A673 (cell line): ENCODE measurements at regions not wholly inside any gene's neighbourhood (a gene's known extent, or its start where the extent isn't known, plus 50 kb on each side); places are given as distances from the start of the nearest gene placed in this dataset.

Experiments used
- BruUV-seq: library from RNA; stranded (reverse); fragments of 400-500 nt; replicated peaks from 2 replicates; lab custom pipeline; 2021; lab: Mats Ljungman, UMichigan
- CTCF ChIA-PET: fragments of 300-600 bp; sonication (Branson Sonifier 250); formaldehyde crosslinking; loops from one replicate; lab custom pipeline; 2022; ENCODE audit warnings: antibody characterized with exemption; lab: Charles Lee
- POLR2A ChIA-PET: fragments of 300-600 bp; sonication (Branson Sonifier 250); formaldehyde crosslinking; loops from one replicate; lab custom pipeline; 2022; ENCODE audit warnings: antibody characterized with exemption; ENCODE audit not compliant: low non-redundant PET; lab: Charles Lee
- DNase-seq: peaks from one replicate; pipeline ENCODE4 v3.0.0-alpha.2; 2015; ENCODE audit warnings: low spot score
- H3K27ac ChIP-seq: fragments of 200-600 bp; sonication (generic); 2 replicates; pipeline ENCODE4 v1.5.1; 2016; ENCODE audit warnings: mixed run types, low read depth, mild to moderate bottlenecking, mixed read lengths, antibody characterized with exemption, low read length; ENCODE audit not compliant: poor library complexity, severe bottlenecking
- H3K27me3 ChIP-seq: fragments of 200-600 bp; sonication (generic); replicated peaks from 2 replicates; pipeline ENCODE4 v1.6.1; 2017; ENCODE audit warnings: mixed run types, low read depth, mild to moderate bottlenecking, mixed read lengths, antibody characterized with exemption, low read length; ENCODE audit not compliant: insufficient read depth, poor library complexity
- H3K36me3 ChIP-seq: fragments of 200-600 bp; sonication (generic); 2 replicates; pipeline ENCODE4 v1.6.1; 2016; ENCODE audit warnings: mixed run types, mild to moderate bottlenecking, mixed read lengths, antibody characterized with exemption, low read length; ENCODE audit not compliant: insufficient read depth, poor library complexity, severe bottlenecking
- H3K4me1 ChIP-seq: fragments of 200-600 bp; sonication (generic); 2 replicates; pipeline ENCODE4 v1.6.1; 2017; ENCODE audit warnings: mixed run types, mild to moderate bottlenecking, mixed read lengths, antibody characterized with exemption, low read length; ENCODE audit not compliant: insufficient read depth, poor library complexity, severe bottlenecking
- H3K4me3 ChIP-seq: fragments of 200-600 bp; sonication (generic); 2 replicates; pipeline ENCODE4 v1.5.1; 2016; ENCODE audit warnings: low read depth, mixed run types, mild to moderate bottlenecking, mixed read lengths, low read length; ENCODE audit not compliant: poor library complexity, severe bottlenecking
- H3K9me3 ChIP-seq: fragments of 200-600 bp; sonication (generic); 2 replicates; pipeline ENCODE4 v1.6.1; 2016; ENCODE audit warnings: mixed run types, low read depth, mild to moderate bottlenecking, mixed read lengths, antibody characterized with exemption, low read length; ENCODE audit not compliant: poor library complexity, severe bottlenecking
- EZH2 ChIP-seq: fragments of 200-600 bp; sonication (generic); IDR thresholded peaks from 2 replicates; pipeline ENCODE4 v1.6.1; 2017; ENCODE audit warnings: borderline replicate concordance, low read depth, mild to moderate bottlenecking, mixed read lengths, antibody characterized with exemption, low read length; ENCODE audit not compliant: poor library complexity, severe bottlenecking
- intact Hi-C: fragments of 100-400 bp; cut with micrococcal nuclease; formaldehyde crosslinking; loops from one replicate; pipeline ENCODE4 v1.10.0; 2022; ENCODE audit not compliant: unreplicated experiment
- TF ChIP-seq, protein P1 (sequence below): fragments of 300-800, 200-600 bp; sonication (generic); conservative IDR thresholded peaks from 2 replicates; pipeline ENCODE4 v1.5.1; 2017; ENCODE audit warnings: low read depth, mild to moderate bottlenecking, antibody characterized with exemption, low read length, moderate library complexity, mixed read lengths

DNA sequence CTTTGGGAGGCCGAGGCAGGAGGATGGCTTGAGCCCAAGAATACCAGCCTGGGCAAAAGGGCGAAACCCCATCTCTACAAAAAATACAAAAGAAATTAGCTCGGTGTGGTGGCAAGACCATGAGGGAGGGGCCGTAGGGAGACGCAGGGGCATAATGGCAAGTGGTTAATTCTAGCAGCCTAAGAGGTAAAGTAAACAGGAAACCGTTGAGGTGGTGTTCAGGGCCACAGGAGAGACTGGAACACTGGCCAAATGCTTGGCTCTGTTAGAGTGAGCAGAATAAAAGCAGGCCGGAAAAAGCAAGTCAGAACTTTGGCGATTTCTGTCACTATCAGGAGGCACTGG, 89.2 kb downstream of the RIPK4 start:
- Histone ChIP-seq H3K27ac (no peak overlapping the region), H3K36me3 (no peaks in the 10 kb centered on the region), H3K4me3 (no peak overlapping the region), H3K27me3 (no peaks in the 10 kb centered on the region), H3K4me1 (peaks cover 11% of the 10 kb centered on the region), H3K9me3 (no peaks in the 10 kb centered on the region)
- ChIA-PET POLR2A (no interaction called here), CTCF (no interaction called here)
- DNase-seq, result no peak
- no peak for TF ChIP-seq EZH2
- TF ChIP-seq, protein P1, sequence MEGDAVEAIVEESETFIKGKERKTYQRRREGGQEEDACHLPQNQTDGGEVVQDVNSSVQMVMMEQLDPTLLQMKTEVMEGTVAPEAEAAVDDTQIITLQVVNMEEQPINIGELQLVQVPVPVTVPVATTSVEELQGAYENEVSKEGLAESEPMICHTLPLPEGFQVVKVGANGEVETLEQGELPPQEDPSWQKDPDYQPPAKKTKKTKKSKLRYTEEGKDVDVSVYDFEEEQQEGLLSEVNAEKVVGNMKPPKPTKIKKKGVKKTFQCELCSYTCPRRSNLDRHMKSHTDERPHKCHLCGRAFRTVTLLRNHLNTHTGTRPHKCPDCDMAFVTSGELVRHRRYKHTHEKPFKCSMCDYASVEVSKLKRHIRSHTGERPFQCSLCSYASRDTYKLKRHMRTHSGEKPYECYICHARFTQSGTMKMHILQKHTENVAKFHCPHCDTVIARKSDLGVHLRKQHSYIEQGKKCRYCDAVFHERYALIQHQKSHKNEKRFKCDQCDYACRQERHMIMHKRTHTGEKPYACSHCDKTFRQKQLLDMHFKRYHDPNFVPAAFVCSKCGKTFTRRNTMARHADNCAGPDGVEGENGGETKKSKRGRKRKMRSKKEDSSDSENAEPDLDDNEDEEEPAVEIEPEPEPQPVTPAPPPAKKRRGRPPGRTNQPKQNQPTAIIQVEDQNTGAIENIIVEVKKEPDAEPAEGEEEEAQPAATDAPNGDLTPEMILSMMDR, result no peak
- no TSS peak for BruUV-seq
- intact Hi-C loops, result no loop called here

GRCh38 chr21:41676198-41676597, 90.7 kb downstream of the RIPK4 start:
- ChIA-PET CTCF (interaction anchor here (0.7 kb wide), 1 partner anchor 20 kb away, joined by 5 read pairs; no protein-coding TSS in a partner anchor), POLR2A (no interaction called here)
- no peak for DNase-seq
- intact Hi-C loops, result no loop called here
- TF ChIP-seq, protein P1, result no peak
- no peak for TF ChIP-seq EZH2
- no TSS peak for BruUV-seq
- H3K9me3 ChIP-seq, result no peaks in the 10 kb centered on the region
- no peak overlapping the region for H3K4me3 ChIP-seq
- H3K36me3 ChIP-seq, result no peaks in the 10 kb centered on the region
- no peak overlapping the region for H3K27ac ChIP-seq
- H3K27me3 ChIP-seq, result no peaks in the 10 kb centered on the region
- H3K4me1 ChIP-seq, result peaks cover 11% of the 10 kb centered on the region

GRCh38 chr21:41675574-41675973, 91.3 kb downstream of the RIPK4 start:
- no peak overlapping the region for H3K4me3 ChIP-seq
- H3K27me3 ChIP-seq, result no peaks in the 10 kb centered on the region
- no peaks in the 10 kb centered on the region for H3K36me3 ChIP-seq
- DNase-seq, result no peak
- no TSS peak for BruUV-seq
- no peak for TF ChIP-seq EZH2
- TF ChIP-seq, protein P1, result no peak
- no peak overlapping the region for H3K27ac ChIP-seq
- H3K9me3 ChIP-seq, result no peaks in the 10 kb centered on the region
- H3K4me1 ChIP-seq, result peaks cover 11% of the 10 kb centered on the region
- POLR2A ChIA-PET, result no interaction called here
- intact Hi-C loops, result no loop called here
- CTCF ChIA-PET, result no interaction called here
